BLaER1 treated with 17β-estradiol and CSF1 and Interleukin-3, amounts not matched to agents 10 nM and 100 nM (cell line): ENCODE measurements at regions not wholly inside any gene's neighbourhood (a gene's known extent, or its start where the extent isn't known, plus 50 kb on each side); places are given as distances from the start of the nearest gene placed in this dataset.

Source experiments
- H3K27ac ChIP-seq, 11 experiments: shearing (Covaris generic); formaldehyde crosslinking; 2 replicates each; pipeline ENCODE4 v1.8.1; 2022
- H3K27me3 ChIP-seq, 11 experiments: shearing (Covaris generic); formaldehyde crosslinking; 2 replicates each; pipeline ENCODE4 v1.8.1; 2022
- H3K36me3 ChIP-seq, 11 experiments: shearing (Covaris generic); formaldehyde crosslinking; 2 replicates each; pipeline ENCODE4 v1.8.1; 2022
- H3K4me1 ChIP-seq, 10 experiments: shearing (Covaris generic); formaldehyde crosslinking; 2 replicates each; pipeline ENCODE4 v1.8.1; 2022
- H3K4me2 ChIP-seq, 11 experiments: shearing (Covaris generic); formaldehyde crosslinking; 2 replicates each; pipeline ENCODE4 v1.8.1; 2022
- H3K4me3 ChIP-seq, 10 experiments: shearing (Covaris generic); formaldehyde crosslinking; 2 replicates each; pipeline ENCODE4 v1.8.1; 2022
- H3K9ac ChIP-seq, 11 experiments: shearing (Covaris generic); formaldehyde crosslinking; 2 replicates each; pipeline ENCODE4 v1.8.1; 2022
- H3K9me3 ChIP-seq, 11 experiments: shearing (Covaris generic); formaldehyde crosslinking; replicated peaks in 1 of 11; 2 replicates each; pipeline ENCODE4 v1.8.1; 2022
- H4K20me1 ChIP-seq, 11 experiments: shearing (Covaris generic); formaldehyde crosslinking; 2 replicates each; pipeline ENCODE4 v1.8.1; 2022
- Cebpa-rat ChIP-seq, 11 experiments: shearing (Covaris generic); IDR thresholded peaks; 2 replicates each; pipeline ENCODE4 v1.8.1; 2022

- peak overlapping the region in 9 of 11 experiments; percentile 1 to 55 (median 44); a peak in 13 of 22 replicates for H3K27ac ChIP-seq
- H4K20me1 ChIP-seq = no peaks in the 10 kb centered on the region
- TF ChIP-seq Cebpa-rat (IDR thresholded peaks at IDR 0.05) = no peak
- no peaks in the 10 kb centered on the region for H3K36me3 ChIP-seq
- H3K9ac ChIP-seq = no peak overlapping the region
- peaks cover 28 to 79% (median 66%) of the 10 kb centered on the region in 10 experiments for H3K4me1 ChIP-seq
- H3K4me3 ChIP-seq = no peak overlapping the region
- H3K4me2 ChIP-seq = peak overlapping the region; percentile 50 to 91 (median 76)
- H3K27me3 ChIP-seq = peaks cover 0 to 2% (median 0%) of the 10 kb centered on the region in 11 experiments; a peak in 1 of 22 replicates
- peaks cover 0 to 11% (median 10%) of the 10 kb centered on the region in 11 experiments; a peak in 16 of 22 replicates for H3K9me3 ChIP-seq
Observed at GRCh38 chr10:47104786-47105385, 193.7 kb downstream of the PTPN20 start.

GRCh38 chr10:47107007-47107747, 192.8 kb upstream of the GDF10 start:
- Histone ChIP-seq H3K9me3 (peaks cover 0 to 11% (median 10%) of the 10 kb centered on the region in 11 experiments; a peak in 16 of 22 replicates), H3K4me3 (no peak overlapping the region), H3K9ac (no peak overlapping the region), H3K27me3 (no peaks in the 10 kb centered on the region), H3K4me2 (peak overlapping the region; percentile 1 to 91 (median 78)), H4K20me1 (no peaks in the 10 kb centered on the region), H3K36me3 (no peaks in the 10 kb centered on the region), H3K27ac (peak overlapping the region in 5 of 11 experiments; percentile 0 to 27 (median 4); a peak in 4 of 22 replicates), H3K4me1 (peaks cover 28 to 63% (median 56%) of the 10 kb centered on the region in 10 experiments)
- TF ChIP-seq Cebpa-rat (IDR thresholded peaks at IDR 0.05) = no peak

- Histone ChIP-seq H3K9me3 (no peaks in the 10 kb centered on the region), H3K9ac (no peak overlapping the region), H3K4me1 (peaks cover 19 to 46% (median 40%) of the 10 kb centered on the region in 10 experiments), H4K20me1 (no peaks in the 10 kb centered on the region), H3K27ac (no peak overlapping the region), H3K4me3 (no peak overlapping the region), H3K27me3 (no peaks in the 10 kb centered on the region), H3K4me2 (peak overlapping the region in 2 of 11 experiments; percentile 20 to 47; a peak in 2 of 22 replicates), H3K36me3 (no peaks in the 10 kb centered on the region)
- no peak for TF ChIP-seq Cebpa-rat (IDR thresholded peaks at IDR 0.05)
Observed at GRCh38 chr10:47109906-47110305, 190.1 kb upstream of the GDF10 start.

GRCh38 chr10:47111329-47111862, 188.6 kb upstream of the GDF10 start:
- H3K36me3 ChIP-seq = no peaks in the 10 kb centered on the region
- no peaks in the 10 kb centered on the region for H3K9me3 ChIP-seq
- no peak for TF ChIP-seq Cebpa-rat (IDR thresholded peaks at IDR 0.05)
- no peak overlapping the region for H3K9ac ChIP-seq
- peaks cover 12 to 31% (median 25%) of the 10 kb centered on the region in 10 experiments for H3K4me1 ChIP-seq
- H3K4me2 ChIP-seq = peak overlapping the region in 9 of 11 experiments; percentile 0 to 49 (median 24); a peak in 7 of 22 replicates
- H3K4me3 ChIP-seq = no peak overlapping the region
- H4K20me1 ChIP-seq = no peaks in the 10 kb centered on the region
- no peak overlapping the region for H3K27ac ChIP-seq
- no peaks in the 10 kb centered on the region for H3K27me3 ChIP-seq

- Histone ChIP-seq H3K4me2 (no peak overlapping the region), H3K27me3 (no peaks in the 10 kb centered on the region), H3K27ac (no peak overlapping the region), H3K9ac (no peak overlapping the region), H4K20me1 (no peaks in the 10 kb centered on the region), H3K4me3 (no peak overlapping the region), H3K9me3 (no peaks in the 10 kb centered on the region), H3K4me1 (peaks cover under 1 to 19% (median 13%) of the 10 kb centered on the region in 10 experiments; a peak in 19 of 20 replicates), H3K36me3 (no peaks in the 10 kb centered on the region)
- TF ChIP-seq Cebpa-rat (IDR thresholded peaks at IDR 0.05) = no peak
Observed at GRCh38 chr10:47112612-47113011, 187.4 kb upstream of the GDF10 start.

- Histone ChIP-seq H3K9ac (no peak overlapping the region), H4K20me1 (no peaks in the 10 kb centered on the region), H3K27me3 (0 out of 22 replicates have a peak, but pooled peaks cover 0 to 4% (median 0%) of the 10 kb centered on the region in 11 experiments), H3K4me1 (peaks cover 0 to 11% (median 7%) of the 10 kb centered on the region in 10 experiments; a peak in 12 of 20 replicates), H3K36me3 (no peaks in the 10 kb centered on the region), H3K4me2 (no peak overlapping the region), H3K27ac (no peak overlapping the region), H3K4me3 (no peak overlapping the region), H3K9me3 (no peaks in the 10 kb centered on the region)
- no peak for TF ChIP-seq Cebpa-rat (IDR thresholded peaks at IDR 0.05)
Observed at GRCh38 chr10:47113907-47114500, 186.0 kb upstream of the GDF10 start.

- H4K20me1 ChIP-seq = no peaks in the 10 kb centered on the region
- H3K9me3 ChIP-seq = no peaks in the 10 kb centered on the region
- H3K9ac ChIP-seq = no peak overlapping the region
- 0 out of 22 replicates have a peak, but pooled peaks cover 0 to 4% (median 0%) of the 10 kb centered on the region in 11 experiments for H3K27me3 ChIP-seq
- H3K27ac ChIP-seq = no peak overlapping the region
- H3K4me1 ChIP-seq = peaks cover 0 to 10% (median 7%) of the 10 kb centered on the region in 10 experiments; a peak in 12 of 20 replicates
- H3K36me3 ChIP-seq = no peaks in the 10 kb centered on the region
- no peak overlapping the region for H3K4me2 ChIP-seq
- H3K4me3 ChIP-seq = no peak overlapping the region
- TF ChIP-seq Cebpa-rat (IDR thresholded peaks at IDR 0.05) = no peak
Observed at GRCh38 chr10:47114680-47115186, 185.3 kb upstream of the GDF10 start.

GRCh38 chr10:47115322-47115721, 184.7 kb upstream of the GDF10 start:
- Histone ChIP-seq H3K9ac (no peak overlapping the region), H4K20me1 (no peaks in the 10 kb centered on the region), H3K4me3 (no peak overlapping the region), H3K4me1 (peaks cover 0 to 10% (median 7%) of the 10 kb centered on the region in 10 experiments; a peak in 11 of 20 replicates), H3K4me2 (no peak overlapping the region), H3K27me3 (0 out of 22 replicates have a peak, but pooled peaks cover 0 to 4% (median 0%) of the 10 kb centered on the region in 11 experiments), H3K27ac (no peak overlapping the region), H3K9me3 (no peaks in the 10 kb centered on the region), H3K36me3 (no peaks in the 10 kb centered on the region)
- no peak for TF ChIP-seq Cebpa-rat (IDR thresholded peaks at IDR 0.05)
